Tibial nerve (tissue), 3 donors: ENCODE measurements at regions not wholly inside any gene's neighbourhood (a gene's known extent, or its start where the extent isn't known, plus 50 kb on each side); places are given as distances from the start of the nearest gene placed in this dataset.

ENCODE experiments used
- CTCF ChIP-seq, 5 experiments: fragments of 200-600 bp in 3 of 5; fragments of 450-650 bp in 2 of 5; sonication (generic) in 3 of 5; IDR thresholded peaks; one replicate each; pipeline ENCODE4 v1.5.1; 2016 to 2019; ENCODE audit warnings: antibody characterized with exemption in 5 of 5, mild to moderate bottlenecking in 3 of 5, moderate library complexity in 2 of 5
- POLR2A ChIP-seq, 2 donors: fragments of 450-650 bp; IDR thresholded peaks; one replicate each; pipeline ENCODE4 v1.6.1; 2017; ENCODE audit warnings: antibody characterized with exemption in 2 of 2, mild to moderate bottlenecking in 2 of 2, moderate library complexity in 2 of 2

DNA sequence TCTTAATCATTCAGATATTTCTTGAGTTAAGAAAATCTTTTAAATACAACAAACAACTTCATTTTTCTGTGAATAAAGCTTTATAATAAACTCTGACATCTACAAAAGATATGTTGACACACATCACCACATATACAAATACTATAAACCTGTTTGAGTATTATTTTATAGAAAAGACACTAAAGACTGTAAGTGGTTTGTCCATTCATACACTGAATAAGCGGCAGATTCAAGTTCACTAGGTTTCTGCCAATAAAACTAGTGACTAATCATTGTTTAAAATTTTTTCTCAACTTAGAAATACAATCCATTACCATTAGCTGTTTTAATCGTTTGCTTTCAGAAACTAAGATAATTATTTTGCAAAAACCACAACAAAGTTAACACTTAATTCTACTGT is 1900.0 kb downstream of the C4orf33 start:
- TF ChIP-seq CTCF (IDR thresholded peaks at IDR 0.05) = no peak
- TF ChIP-seq POLR2A (IDR thresholded peaks at IDR 0.05) = no peak
